ENCODE measurements at regions not wholly inside any gene's neighbourhood (a gene's known extent, or its start where the extent isn't known, plus 50 kb on each side); places are given as distances from the start of the nearest gene placed in this dataset.

DNA sequence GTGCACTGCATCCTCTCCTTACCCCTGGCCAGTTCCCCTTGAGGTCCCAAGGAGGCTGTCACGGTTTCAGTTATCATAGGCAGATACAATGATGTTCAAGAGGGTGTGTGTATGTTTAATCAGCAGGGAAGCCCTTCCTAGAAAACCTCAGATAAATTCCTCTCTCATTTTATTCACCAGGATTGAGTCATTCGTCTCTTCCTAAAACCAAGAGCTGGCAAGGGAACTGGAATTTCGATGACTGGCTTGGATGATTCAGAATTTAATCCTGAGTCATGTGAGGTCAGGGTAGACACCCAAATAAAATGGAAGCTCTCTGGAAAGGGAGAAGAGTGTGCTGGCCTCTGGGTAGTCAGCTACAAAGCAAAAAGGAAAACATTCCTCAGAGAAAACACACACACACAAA, 106.2 kb upstream of the RAPGEF2 start:
- TF ChIP-seq, protein P1, sequence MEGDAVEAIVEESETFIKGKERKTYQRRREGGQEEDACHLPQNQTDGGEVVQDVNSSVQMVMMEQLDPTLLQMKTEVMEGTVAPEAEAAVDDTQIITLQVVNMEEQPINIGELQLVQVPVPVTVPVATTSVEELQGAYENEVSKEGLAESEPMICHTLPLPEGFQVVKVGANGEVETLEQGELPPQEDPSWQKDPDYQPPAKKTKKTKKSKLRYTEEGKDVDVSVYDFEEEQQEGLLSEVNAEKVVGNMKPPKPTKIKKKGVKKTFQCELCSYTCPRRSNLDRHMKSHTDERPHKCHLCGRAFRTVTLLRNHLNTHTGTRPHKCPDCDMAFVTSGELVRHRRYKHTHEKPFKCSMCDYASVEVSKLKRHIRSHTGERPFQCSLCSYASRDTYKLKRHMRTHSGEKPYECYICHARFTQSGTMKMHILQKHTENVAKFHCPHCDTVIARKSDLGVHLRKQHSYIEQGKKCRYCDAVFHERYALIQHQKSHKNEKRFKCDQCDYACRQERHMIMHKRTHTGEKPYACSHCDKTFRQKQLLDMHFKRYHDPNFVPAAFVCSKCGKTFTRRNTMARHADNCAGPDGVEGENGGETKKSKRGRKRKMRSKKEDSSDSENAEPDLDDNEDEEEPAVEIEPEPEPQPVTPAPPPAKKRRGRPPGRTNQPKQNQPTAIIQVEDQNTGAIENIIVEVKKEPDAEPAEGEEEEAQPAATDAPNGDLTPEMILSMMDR (IDR thresholded peaks at IDR 0.05; ENCODE audit: low read depth, low read length, missing control alignments) = no peak
- DNase-seq (ENCODE audit: low read depth) = no peak
- H3K4me3 ChIP-seq (ENCODE audit: low read depth, low read length) = no peak overlapping the region

DNA sequence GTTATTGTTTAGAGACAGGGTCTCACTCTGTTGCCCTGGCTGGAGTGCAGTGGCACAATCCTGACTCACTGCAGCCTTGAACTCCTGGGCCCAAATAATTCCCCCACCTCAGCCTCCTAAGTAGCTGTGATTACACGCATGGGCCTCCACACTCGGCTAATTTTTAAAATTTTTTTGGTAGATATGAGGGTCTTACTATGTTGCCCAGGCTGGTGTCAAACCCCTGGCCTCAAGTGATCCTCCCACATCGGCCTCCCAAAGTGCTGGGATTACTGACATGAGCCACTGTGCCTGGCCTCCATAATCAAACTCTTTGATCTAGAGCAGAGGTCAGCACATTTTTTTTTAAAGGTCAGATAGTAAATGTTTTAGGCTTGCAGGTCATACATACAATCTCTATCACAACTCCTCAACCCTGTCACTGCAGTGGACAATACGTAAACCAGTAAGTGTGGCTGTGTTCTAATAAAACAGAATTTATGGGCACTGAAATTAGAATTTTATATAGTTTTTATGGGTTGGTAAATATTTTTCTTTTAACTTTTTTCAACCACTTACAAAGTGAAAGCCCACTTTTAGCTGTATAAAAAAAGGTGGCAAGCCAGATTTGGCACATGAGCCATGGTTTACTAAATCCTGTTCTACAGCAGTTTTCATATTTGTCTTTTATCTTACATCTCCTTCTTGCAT, 105.1 kb upstream of the RAPGEF2 start:
- no peak for DNase-seq (ENCODE audit: low read depth)
- no peak overlapping the region for H3K4me3 ChIP-seq (ENCODE audit: low read depth, low read length)
- TF ChIP-seq, protein P1 (IDR thresholded peaks at IDR 0.05; ENCODE audit: low read depth, low read length, missing control alignments) = no peak

DNA sequence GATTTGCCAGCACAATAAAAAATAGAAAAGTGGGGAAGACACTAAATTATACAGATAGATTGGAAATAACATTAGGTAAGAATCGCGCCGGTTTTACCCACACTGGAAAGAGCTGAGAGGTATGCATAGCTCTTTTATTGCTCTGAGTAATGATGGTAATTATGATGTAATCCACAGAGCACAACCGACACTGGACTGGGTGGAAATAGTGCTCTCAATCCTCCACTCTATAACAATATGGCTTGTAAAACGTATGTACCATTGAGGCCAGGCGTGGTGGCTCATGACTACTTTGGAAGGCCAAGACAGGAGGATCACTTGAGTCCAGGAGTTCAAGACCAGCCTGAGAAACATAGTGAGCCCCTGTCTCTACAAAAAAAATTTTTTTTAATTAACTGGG, 104.3 kb upstream of the RAPGEF2 start:
- no peak for DNase-seq (ENCODE audit: low read depth)

DNA sequence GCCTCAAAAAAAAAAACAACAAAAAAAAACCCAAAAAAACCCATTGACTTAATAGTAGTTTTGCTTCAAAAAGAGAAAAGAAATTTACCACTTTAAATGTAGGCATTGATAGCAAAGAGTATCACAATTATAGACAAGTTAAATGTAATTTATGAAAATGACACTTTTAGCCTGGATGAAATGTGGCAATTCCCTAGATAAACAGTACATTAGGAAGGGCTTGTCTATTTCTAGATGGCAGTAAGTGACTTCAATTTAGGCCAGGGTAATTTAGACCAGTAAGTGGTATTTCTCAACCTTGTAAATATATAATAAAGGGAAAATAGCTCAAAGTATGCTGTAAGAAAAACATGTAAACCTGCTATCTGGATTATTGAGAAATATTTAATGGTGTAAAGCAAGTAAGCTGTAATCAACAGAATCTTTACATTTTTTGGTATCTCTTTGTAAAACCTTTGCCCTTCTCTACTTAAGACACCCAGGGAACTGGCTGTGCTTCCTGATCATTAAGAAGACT, 103.7 kb upstream of the RAPGEF2 start:
- TF ChIP-seq, protein P1 (IDR thresholded peaks at IDR 0.05; ENCODE audit: low read depth, low read length, missing control alignments) = no peak
- DNase-seq (ENCODE audit: low read depth) = no peak
- H3K4me3 ChIP-seq (ENCODE audit: low read depth, low read length) = no peak overlapping the region

More for the DNA sequence above, 104.3 kb upstream of the RAPGEF2 start:
- TF ChIP-seq, protein P1 (IDR thresholded peaks at IDR 0.05; ENCODE audit: low read depth, low read length, missing control alignments) = no peak
- H3K4me3 ChIP-seq (ENCODE audit: low read depth, low read length) = no peak overlapping the region

DNA sequence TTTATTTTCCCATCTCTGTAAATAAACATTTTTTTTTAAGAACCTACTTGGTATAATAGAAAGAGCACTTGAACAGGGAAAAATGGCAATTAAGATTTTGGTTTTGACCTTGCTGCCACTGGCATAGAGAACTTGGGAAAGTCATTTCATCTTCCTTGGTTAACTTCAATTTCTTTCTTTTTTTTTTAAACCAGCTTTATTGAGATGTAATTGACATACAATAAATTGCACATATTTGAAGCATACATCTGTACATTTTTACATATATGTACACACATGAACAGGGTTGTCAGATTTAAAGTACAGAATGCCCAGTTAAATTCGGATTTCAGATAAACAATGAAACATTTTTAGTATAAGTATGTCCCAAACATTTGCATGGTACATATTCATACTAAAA, 103.0 kb upstream of the RAPGEF2 start:
- DNase-seq (ENCODE audit: low read depth) = no peak
- no peak overlapping the region for H3K4me3 ChIP-seq (ENCODE audit: low read depth, low read length)
- TF ChIP-seq, protein P1 (IDR thresholded peaks at IDR 0.05; ENCODE audit: low read depth, low read length, missing control alignments) = no peak

DNA sequence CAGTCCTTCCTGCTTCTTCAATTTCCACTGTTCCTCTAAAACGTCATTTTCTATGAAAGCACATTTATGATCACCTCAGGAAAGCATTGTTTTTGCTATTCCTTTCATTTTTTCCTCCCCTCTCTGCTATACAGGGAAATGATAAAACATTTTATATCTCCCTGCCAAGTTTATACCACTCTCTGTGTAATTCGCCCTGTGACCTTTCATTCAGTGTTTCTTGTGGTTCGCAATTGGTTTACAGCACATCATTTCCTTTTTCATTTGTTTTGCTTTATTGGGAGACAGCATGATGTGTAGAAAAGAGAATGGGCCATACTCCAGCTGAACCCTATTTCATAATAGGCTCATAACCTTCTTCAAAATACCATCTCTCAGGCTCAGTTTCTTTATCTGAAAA, 99.9 kb upstream of the RAPGEF2 start:
- DNase-seq (ENCODE audit: low read depth) = no peak
- no peak overlapping the region for H3K4me3 ChIP-seq (ENCODE audit: low read depth, low read length)
- TF ChIP-seq, protein P1 (IDR thresholded peaks at IDR 0.05; ENCODE audit: low read depth, low read length, missing control alignments) = no peak
